AG10803 (cell line): ENCODE measurements at regions not wholly inside any gene's neighbourhood (a gene's known extent, or its start where the extent isn't known, plus 50 kb on each side); places are given as distances from the start of the nearest gene placed in this dataset.
"Not testable (repeated sequence)": the region's sequence is repeated elsewhere in the genome, so short reads cannot be mapped to it uniquely, and the experiment has no call there.

Source experiments
- DNase-seq: peaks from one replicate; pipeline ENCODE4 v3.0.0; 2010; ENCODE audit warnings: low read depth
- H3K4me3 ChIP-seq: 2 replicates; pipeline ENCODE4 v1.5.1; 2011; ENCODE audit warnings: mild to moderate bottlenecking, low read length, control low read depth
- CTCF ChIP-seq: conservative IDR thresholded peaks from 2 replicates; pipeline ENCODE4 v1.5.1; 2011; ENCODE audit warnings: mild to moderate bottlenecking, low read length, control low read depth, inconsistent platforms

GRCh38 chr7:112930787-112931186, 140.6 kb upstream of the TMEM168 start:
- no peak overlapping the region for H3K4me3 ChIP-seq
- peak; percentile 95 for DNase-seq
- TF ChIP-seq CTCF, result no peak

GRCh38 chr7:112929421-112929820, 139.2 kb upstream of the TMEM168 start:
- no peak for TF ChIP-seq CTCF
- DNase-seq, result no peak
- H3K4me3 ChIP-seq, result no peak overlapping the region

- TF ChIP-seq CTCF, result no peak
- no peak for DNase-seq
- no peak overlapping the region for H3K4me3 ChIP-seq
Measured at GRCh38 chr7:112926018-112926417, 135.8 kb upstream of the TMEM168 start.

- not testable (repeated sequence) for H3K4me3 ChIP-seq, DNase-seq
Measured at GRCh38 chr7:112922546-112922945, 132.4 kb upstream of the TMEM168 start.

GRCh38 chr7:112916431-112916830, 126.2 kb upstream of the TMEM168 start:
- DNase-seq, H3K4me3 ChIP-seq: not testable (repeated sequence)

GRCh38 chr7:112908086-112908485, 117.9 kb upstream of the TMEM168 start:
- no peak for DNase-seq
- H3K4me3 ChIP-seq, result no peak overlapping the region
- no peak for TF ChIP-seq CTCF

GRCh38 chr7:112907658-112908057, 117.5 kb upstream of the TMEM168 start:
- TF ChIP-seq CTCF, result no peak
- DNase-seq, result no peak
- H3K4me3 ChIP-seq, result no peak overlapping the region

- DNase-seq, result no peak
- no peak for TF ChIP-seq CTCF
Measured at GRCh38 chr7:112905950-112906349, 115.8 kb upstream of the TMEM168 start.

GRCh38 chr7:112905413-112905812, 115.2 kb upstream of the TMEM168 start:
- DNase-seq, result no peak
- TF ChIP-seq CTCF, result no peak
- H3K4me3 ChIP-seq, result no peak overlapping the region

More at GRCh38 chr7:112905950-112906349, 115.8 kb upstream of the TMEM168 start:
- H3K4me3 ChIP-seq, result no peak overlapping the region
